GM12878 (cell line): ENCODE measurements at regions not wholly inside any gene's neighbourhood (a gene's known extent, or its start where the extent isn't known, plus 50 kb on each side); places are given as distances from the start of the nearest gene placed in this dataset.

Source experiments
- ATAC-seq: fragments of 200-7000 bp; cut with Tn5 transposase; 3 replicates; pipeline ENCODE4 v1.9.1; 2020; ENCODE audit warnings: mild to moderate bottlenecking, moderate library complexity
- BruUV-seq: library from RNA; stranded (reverse); fragments of 400-500 nt; replicated peaks from 2 replicates; lab custom pipeline; 2021; lab: Mats Ljungman, UMichigan
- CTCF ChIA-PET: fragments of 300-600 bp; sonication (Branson Sonifier 250); formaldehyde crosslinking; extraction: SDS; loops from one replicate; lab custom pipeline; 2021; ENCODE audit warnings: inconsistent platforms; lab: Yijun Ruan, JAX
- POLR2A ChIA-PET: fragments of 350-600 bp; formaldehyde crosslinking; extraction: SDS; loops from one replicate; lab custom pipeline; 2021; ENCODE audit warnings: inconsistent platforms; lab: Charles Lee
- RAD21 ChIA-PET: fragments of 300-600 bp; sonication (Branson Sonifier 250); formaldehyde crosslinking; loops from one replicate; lab custom pipeline; 2023; ENCODE audit warnings: antibody characterized with exemption; ENCODE audit not compliant: unreplicated experiment; lab: Charles Lee
- SMC1A ChIA-PET: fragments of 300-600 bp; sonication (Branson Sonifier 250); formaldehyde crosslinking; loops from one replicate; lab custom pipeline; 2023; ENCODE audit not compliant: unreplicated experiment, uncharacterized antibody; lab: Charles Lee
- DNase-seq: peaks from one replicate; pipeline ENCODE4 v3.0.0-alpha.2; 2011; ENCODE audit warnings: low read depth, low spot score
- FAIRE-seq: peaks from 3 replicates; lab custom pipeline; 2011; peaks lifted over from hg19 to GRCh38; lab: Jason Lieb, UNC
- H2AFZ ChIP-seq: 2 replicates; pipeline ENCODE4 v1.6.0; 2011; ENCODE audit warnings: low read depth, low read length, control low read depth; ENCODE audit not compliant: control insufficient read depth
- H3K27ac ChIP-seq: 2 replicates; pipeline ENCODE4 v1.5.1; 2011; ENCODE audit warnings: control low read depth; ENCODE audit not compliant: control insufficient read depth, insufficient read depth
- H3K27me3 ChIP-seq, 2 experiments: replicated peaks in 1 of 2; 2 replicates each; pipeline versions ENCODE4 v1.6.0 to v1.6.1; 2011; ENCODE audit warnings: low read length in 1 of 2; ENCODE audit not compliant: control insufficient read depth in 2 of 2, insufficient read depth in 2 of 2
- H3K36me3 ChIP-seq, 2 experiments: 2 replicates each; pipeline ENCODE4 v1.5.1; 2011; ENCODE audit warnings: low read length in 1 of 2; ENCODE audit not compliant: control insufficient read depth in 2 of 2, insufficient read depth in 2 of 2
- H3K4me1 ChIP-seq: 2 replicates; pipeline ENCODE4 v1.6.1; 2011; ENCODE audit warnings: mild to moderate bottlenecking, low read length, moderate library complexity, mixed read lengths; ENCODE audit not compliant: control insufficient read depth, insufficient read depth
- H3K4me2 ChIP-seq: 2 replicates; pipeline ENCODE4 v1.6.0; 2011; ENCODE audit warnings: control low read depth; ENCODE audit not compliant: control insufficient read depth, insufficient read depth
- H3K4me3 ChIP-seq: fragments of 200-600 bp; sonication (generic); 2 replicates; pipeline ENCODE4 v1.5.1; 2016
- H3K79me2 ChIP-seq: 2 replicates; pipeline ENCODE4 v1.6.0; 2011; ENCODE audit warnings: low read length; ENCODE audit not compliant: control insufficient read depth, insufficient read depth
- H3K9ac ChIP-seq: 2 replicates; pipeline ENCODE4 v1.8.0; 2011; ENCODE audit warnings: low read length, control low read depth, mixed read lengths; ENCODE audit not compliant: control insufficient read depth, insufficient read depth
- H3K9me3 ChIP-seq: replicated peaks from 3 replicates; pipeline ENCODE4 v1.5.1; 2011; ENCODE audit warnings: mild to moderate bottlenecking, low read length; ENCODE audit not compliant: control insufficient read depth, insufficient read depth
- H4K20me1 ChIP-seq: 2 replicates; pipeline ENCODE4 v1.6.0; 2011; ENCODE audit not compliant: control insufficient read depth, insufficient read depth
- E2F4 ChIP-seq: IDR thresholded peaks from 2 replicates; pipeline ENCODE4 v1.6.1; 2012; ENCODE audit warnings: low read depth, low read length, improper control_type of control experiment
- EED ChIP-seq: sonication (generic); IDR thresholded peaks from 2 replicates; pipeline ENCODE4 v1.6.1; 2016; ENCODE audit warnings: antibody characterized with exemption, low read depth
- GABPA ChIP-seq: IDR thresholded peaks from 2 replicates; pipeline ENCODE4 v1.6.1; 2014; ENCODE audit warnings: antibody characterized with exemption, low read depth, mild to moderate bottlenecking, inconsistent platforms
- KLF5 ChIP-seq: fragments of 450-650 bp; IDR thresholded peaks from 2 replicates; pipeline ENCODE4 v1.6.1; 2014; ENCODE audit warnings: mild to moderate bottlenecking; ENCODE audit not compliant: partially characterized antibody
- LARP7 ChIP-seq: fragments of 450-650 bp; IDR thresholded peaks from 2 replicates; pipeline ENCODE4 v1.6.1; 2017; ENCODE audit warnings: mild to moderate bottlenecking
- MEF2A ChIP-seq: IDR thresholded peaks from 2 replicates; pipeline ENCODE4 v1.6.1; 2011; ENCODE audit warnings: low read depth, mild to moderate bottlenecking, low read length, moderate library complexity; ENCODE audit not compliant: insufficient read depth
- NFIC ChIP-seq: IDR thresholded peaks from 2 replicates; pipeline ENCODE4 v1.6.1; 2012; ENCODE audit warnings: low read depth, mild to moderate bottlenecking, inconsistent platforms, low read length, moderate library complexity
- PBX3 ChIP-seq: IDR thresholded peaks from 2 replicates; pipeline ENCODE4 v1.6.1; 2011; ENCODE audit warnings: mild to moderate bottlenecking, low read depth, low read length, moderate library complexity; ENCODE audit not compliant: insufficient replicate concordance
- PML ChIP-seq: IDR thresholded peaks from 2 replicates; pipeline ENCODE4 v1.6.1; 2012; ENCODE audit warnings: low read length, inconsistent platforms
- TBL1XR1 ChIP-seq: IDR thresholded peaks from 2 replicates; pipeline ENCODE4 v1.6.1; 2012; ENCODE audit warnings: low read depth, low read length, improper control_type of control experiment
- YY1 ChIP-seq: IDR thresholded peaks from 2 replicates; pipeline ENCODE4 v1.6.1; 2011; ENCODE audit warnings: low read depth, mild to moderate bottlenecking, low read length
- ZNF207 ChIP-seq: fragments of 450-650 bp; IDR thresholded peaks from 2 replicates; pipeline ENCODE4 v1.6.1; 2014; ENCODE audit warnings: antibody characterized with exemption, mild to moderate bottlenecking, borderline replicate concordance
- ZNF274 ChIP-seq: IDR thresholded peaks from one replicate; pipeline ENCODE4 v1.8.0; 2011; ENCODE audit not compliant: insufficient read length, insufficient read depth
- WGBS: methylation state at CpG from one replicate; pipeline ENCODE4 v1.1.6; 2016; ENCODE audit warnings: low lambda C conversion rate; ENCODE audit not compliant: insufficient replicate concordance, insufficient coverage; ENCODE audit errors: missing lambda C conversion rate; 5-methylcytosine and 5-hydroxymethylcytosine counted together
- in situ Hi-C: fragments of 300-500 bp; cut with MboI; formaldehyde crosslinking; loops from 9 replicates; pipeline ENCODE4 v1.14.3; 2018; ENCODE audit warnings: mixed read lengths
- intact Hi-C: fragments of 100-400 bp; cut with micrococcal nuclease; formaldehyde crosslinking; loops from one replicate; pipeline ENCODE4 v1.14.2; 2022; ENCODE audit not compliant: unreplicated experiment

GRCh38 chr2:221802089-221802488, 230.0 kb upstream of the EPHA4 start:
- Histone ChIP-seq H3K4me2 (no peak overlapping the region), H3K36me3 (no peaks in the 10 kb centered on the region), H3K27ac (no peak overlapping the region), H2AFZ (no peak overlapping the region), H3K79me2 (no peaks in the 10 kb centered on the region), H4K20me1 (no peaks in the 10 kb centered on the region), H3K4me3 (no peak overlapping the region), H3K4me1 (no peaks in the 10 kb centered on the region), H3K9me3 (no peaks in the 10 kb centered on the region), H3K9ac (no peak overlapping the region), H3K27me3 (no peaks in the 10 kb centered on the region)
- in situ Hi-C loops = no loop called here
- BruUV-seq = no TSS peak
- intact Hi-C loops = no loop called here
- TF ChIP-seq LARP7 (no peak), TBL1XR1 (no peak), PML (no peak), YY1 (no peak), MEF2A (no peak)
- RAD21 ChIA-PET = no interaction called here
- CTCF ChIA-PET = no interaction called here
- ATAC-seq (no peak), FAIRE-seq (no peak), DNase-seq (no peak)
- WGBS = 0% methylated on average over 1 of the region's 1 CpG
- POLR2A ChIA-PET = interaction anchor here (0.6 kb wide), 1 partner anchor 1150 kb away, joined by 3 read pairs; no protein-coding TSS in a partner anchor
- SMC1A ChIA-PET = no interaction called here

GRCh38 chr2:221792971-221793521, 220.9 kb upstream of the EPHA4 start:
- H3K27ac ChIP-seq = no peak overlapping the region
- no peaks in the 10 kb centered on the region for H3K79me2 ChIP-seq
- in situ Hi-C loops = no loop called here
- CTCF ChIA-PET = no interaction called here
- ATAC-seq (no peak), DNase-seq (no peak), FAIRE-seq (no peak)
- H3K9ac ChIP-seq = no peak overlapping the region
- H2AFZ ChIP-seq = no peak overlapping the region
- no peaks in the 10 kb centered on the region for H4K20me1 ChIP-seq
- H3K36me3 ChIP-seq = no peaks in the 10 kb centered on the region
- POLR2A ChIA-PET = no interaction called here
- H3K4me2 ChIP-seq = no peak overlapping the region
- no peaks in the 10 kb centered on the region; a peak in 1 of 4 replicates for H3K27me3 ChIP-seq
- WGBS = 21% methylated on average over 7 of the region's 7 CpGs
- H3K4me1 ChIP-seq = no peaks in the 10 kb centered on the region
- RAD21 ChIA-PET = no interaction called here
- intact Hi-C loops = no loop called here
- SMC1A ChIA-PET = no interaction called here
- BruUV-seq = no TSS peak
- H3K9me3 ChIP-seq = no peaks in the 10 kb centered on the region
- no peak overlapping the region for H3K4me3 ChIP-seq
- TF ChIP-seq KLF5 (no peak), E2F4 (no peak), ZNF274 (no peak), ZNF207 (no peak), PML (no peak), EED (no peak), PBX3 (no peak), NFIC (no peak), GABPA (no peak)
